K562 (cell line): ENCODE measurements at regions not wholly inside any gene's neighbourhood (a gene's known extent, or its start where the extent isn't known, plus 50 kb on each side); places are given as distances from the start of the nearest gene placed in this dataset.

Experiments used
- ATAC-seq: fragments of 200-7000 bp; cut with Tn5 transposase; 3 replicates; pipeline ENCODE4 v1.9.1; 2020; ENCODE audit warnings: moderate library complexity
- BruUV-seq: library from RNA; stranded (reverse); fragments of 400-500 nt; replicated peaks from 2 replicates; lab custom pipeline; 2021; lab: Mats Ljungman, UMichigan
- CTCF ChIA-PET: fragments of 300-600 bp; formaldehyde crosslinking; extraction: SDS; loops from one replicate; lab custom pipeline; 2021; ENCODE audit warnings: low intra/inter-chr PET ratio; lab: Yijun Ruan, JAX
- POLR2A ChIA-PET: fragments of 300-600, 350-650 bp; sonication (Branson Sonifier 250); formaldehyde crosslinking; extraction: SDS; loops from one replicate; lab custom pipeline; 2021; ENCODE audit warnings: antibody characterized with exemption, inconsistent platforms; lab: Yijun Ruan, JAX
- DNase-seq, 4 experiments: peaks; one replicate each; pipeline versions ENCODE4 v3.0.0 to v3.0.0-alpha.2; 2011 to 2018; ENCODE audit warnings: low spot score in 3 of 4, mixed read lengths in 3 of 4; ENCODE audit errors: extremely low read depth in 1 of 4
- FAIRE-seq: peaks from 2 replicates; lab custom pipeline; 2011; peaks lifted over from hg19 to GRCh38; lab: Jason Lieb, UNC
- H2AFZ ChIP-seq: 2 replicates; pipeline ENCODE4 v1.6.0; 2011; ENCODE audit warnings: low read depth, low read length, control low read depth, inconsistent platforms
- H3K27ac ChIP-seq: fragments of 200-600 bp; 3 replicates; pipeline ENCODE4 v1.8.0; 2011; ENCODE audit warnings: low read depth, mild to moderate bottlenecking, control low read depth, inconsistent platforms, low read length, moderate library complexity, mixed read lengths; ENCODE audit errors: extremely low read depth
- H3K27me3 ChIP-seq, 2 experiments: fragments of 300-600 bp in 1 of 2; 2 replicates in 1 of 2; 3 replicates in 1 of 2; pipeline versions ENCODE4 v1.6.0 to v1.8.0; 2011; ENCODE audit warnings: inconsistent platforms in 2 of 2, low read length in 2 of 2, mild to moderate bottlenecking in 1 of 2, mixed read lengths in 1 of 2, moderate library complexity in 1 of 2; ENCODE audit not compliant: control insufficient read depth in 2 of 2, insufficient read depth in 2 of 2
- H3K36me3 ChIP-seq: fragments of 300-600 bp; 3 replicates; pipeline ENCODE4 v1.8.0; 2011; ENCODE audit warnings: mild to moderate bottlenecking, low read length, inconsistent platforms; ENCODE audit not compliant: control insufficient read depth, insufficient read depth
- H3K4me1 ChIP-seq, 2 experiments: fragments of 200-600 bp in 1 of 2; replicated peaks in 1 of 2; 2 replicates in 1 of 2; 3 replicates in 1 of 2; pipeline versions ENCODE4 v1.5.1 to v1.8.0; 2011; ENCODE audit warnings: inconsistent platforms in 2 of 2, low read length in 2 of 2, mild to moderate bottlenecking in 1 of 2, mixed read lengths in 1 of 2, moderate library complexity in 1 of 2; ENCODE audit not compliant: control insufficient read depth in 2 of 2, insufficient read depth in 2 of 2
- H3K4me2 ChIP-seq: 2 replicates; pipeline ENCODE4 v1.6.1; 2011; ENCODE audit warnings: low read length, control low read depth, inconsistent platforms, mixed read lengths; ENCODE audit not compliant: insufficient read depth
- H3K4me3 ChIP-seq: fragments of 200-600 bp; sonication (generic), shearing (Covaris generic); 2 replicates; pipeline ENCODE4 v1.5.1; 2016; ENCODE audit warnings: control low read depth, inconsistent platforms
- H3K79me2 ChIP-seq: fragments of 200-600 bp; 3 replicates; pipeline ENCODE4 v1.8.0; 2011; ENCODE audit warnings: low read length, inconsistent platforms; ENCODE audit not compliant: control insufficient read depth, insufficient read depth
- H3K9ac ChIP-seq, 2 experiments: 2 replicates each; pipeline versions ENCODE4 v1.6.0 to v1.6.1; 2011; ENCODE audit warnings: low read depth in 2 of 2, low read length in 2 of 2, control low read depth in 1 of 2, inconsistent platforms in 1 of 2, mild to moderate bottlenecking in 1 of 2, mixed read lengths in 1 of 2; ENCODE audit not compliant: insufficient read depth in 1 of 2
- H3K9me1 ChIP-seq: one replicate; pipeline ENCODE4 v1.6.0; 2011; ENCODE audit warnings: inconsistent platforms, mild to moderate bottlenecking, low read length, moderate library complexity; ENCODE audit not compliant: control insufficient read depth, insufficient read depth
- H3K9me3 ChIP-seq: replicated peaks from 2 replicates; pipeline ENCODE4 v1.5.1; 2011; ENCODE audit warnings: low read depth, low read length, inconsistent platforms; ENCODE audit not compliant: control insufficient read depth, insufficient read depth
- H4K20me1 ChIP-seq: replicated peaks from 2 replicates; pipeline ENCODE4 v1.6.1; 2011; ENCODE audit warnings: low read length, inconsistent platforms, mixed read lengths; ENCODE audit not compliant: control insufficient read depth, insufficient read depth
- BCOR ChIP-seq: fragments of 450-650 bp; IDR thresholded peaks from 2 replicates; pipeline ENCODE4 v1.6.1; 2016
- NFIC ChIP-seq: fragments of 450-650 bp; IDR thresholded peaks from 2 replicates; pipeline ENCODE4 v1.6.1; 2017; ENCODE audit warnings: mild to moderate bottlenecking, inconsistent platforms
- PHF8 ChIP-seq: fragments of 200-600 bp; sonication (generic); IDR thresholded peaks from 2 replicates; pipeline ENCODE4 v1.6.1; 2012; ENCODE audit warnings: mixed run types, mild to moderate bottlenecking, inconsistent platforms, low read length, moderate library complexity, borderline replicate concordance
- ZFP36 ChIP-seq: fragments of 150-350 bp; IDR thresholded peaks from 2 replicates; pipeline ENCODE4 v1.6.1; 2018; ENCODE audit warnings: low read length, low read depth; ENCODE audit not compliant: partially characterized antibody
- ZNF212 ChIP-seq: fragments of 450-650 bp; formaldehyde crosslinking; IDR thresholded peaks from 2 replicates; pipeline ENCODE4 v1.4.0; 2020; ENCODE audit warnings: mild to moderate bottlenecking
- WGBS: fragments of 100-300 bp; shearing (Covaris generic); methylation state at CpG from one replicate; pipeline ENCODE4 v1.1.6; 2016; ENCODE audit warnings: low coverage, mixed read lengths; ENCODE audit not compliant: insufficient coverage; ENCODE audit errors: missing lambda C conversion rate; 5-methylcytosine and 5-hydroxymethylcytosine counted together
- in situ Hi-C: fragments of 300-500 bp; cut with MboI; formaldehyde crosslinking; loops from 4 replicates; pipeline ENCODE4 v1.15.0; 2018; ENCODE audit warnings: inconsistent platforms, mixed read lengths
- intact Hi-C: fragments of 100-400 bp; cut with micrococcal nuclease; formaldehyde crosslinking; loops from 2 replicates; pipeline ENCODE4 v1.14.2; 2022

DNA sequence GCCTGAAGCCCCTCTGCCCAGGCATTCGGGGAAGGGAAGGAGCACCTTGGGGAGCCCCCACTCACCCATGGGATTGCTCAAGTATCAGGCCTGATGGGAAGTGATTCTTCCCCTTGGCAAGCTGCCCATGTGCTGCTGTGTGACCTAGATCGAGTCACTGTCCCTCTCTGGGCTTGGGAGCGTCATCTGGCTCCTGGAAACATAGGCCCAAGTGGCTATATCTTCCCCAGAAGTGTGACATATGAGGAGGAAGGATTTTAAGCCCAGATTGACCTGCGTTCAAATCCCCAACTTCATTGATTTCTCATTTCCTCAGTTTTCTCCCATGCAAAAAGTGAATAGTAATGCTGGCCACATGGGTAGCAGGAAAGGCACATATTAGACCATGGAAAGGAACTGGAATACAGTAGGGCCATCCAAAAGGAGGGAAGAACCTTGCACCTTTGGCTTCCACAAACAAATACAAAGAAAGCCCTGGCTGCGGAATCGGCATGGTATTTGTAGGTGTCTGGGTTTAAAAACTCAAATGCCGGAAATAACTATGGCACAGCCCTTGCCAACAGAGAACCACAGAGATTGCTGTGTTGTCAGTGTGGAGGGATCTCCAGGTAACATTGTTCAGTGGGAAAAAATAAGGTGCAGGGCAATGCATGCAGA, 169.5 kb upstream of the ZMIZ1 start:
- TF ChIP-seq ZNF212 (CRISPR knock-in tag): no peak
- TF ChIP-seq PHF8: no peak
- peak; percentile 56; the same call in 1 of the 2 replicates for TF ChIP-seq BCOR
- peak; percentile 82 for TF ChIP-seq NFIC
- TF ChIP-seq ZFP36: peak; percentile 64
- Histone ChIP-seq H3K9me3 (no peaks in the 10 kb centered on the region), H3K4me3 (no peak overlapping the region), H3K27ac (no peak overlapping the region), H3K9ac (no peak overlapping the region), H3K36me3 (no peaks in the 10 kb centered on the region), H3K9me1 (no peaks in the 10 kb centered on the region), H4K20me1 (peaks cover 6% of the 10 kb centered on the region), H3K4me2 (no peak overlapping the region), H2AFZ (no peak overlapping the region), H3K4me1 (no peaks in the 10 kb centered on the region), H3K27me3 (peaks cover 22 to 40% of the 10 kb centered on the region in 2 experiments), H3K79me2 (no peaks in the 10 kb centered on the region)
- intact Hi-C loops: no loop called here
- DNase-seq (no peak), FAIRE-seq (no peak), ATAC-seq (no peak)
- in situ Hi-C loops: no loop called here
- CTCF ChIA-PET: no interaction called here
- BruUV-seq: no TSS peak
- POLR2A ChIA-PET: interaction anchor here (0.6 to 0.7 kb wide), 2 partner anchors 62 to 323 kb away, joined by 3 read pairs; no protein-coding TSS in a partner anchor
- WGBS: 4% methylated on average over 7 of the region's 7 CpGs
